ENCODE measurements at regions not wholly inside any gene's neighbourhood (a gene's known extent, or its start where the extent isn't known, plus 50 kb on each side); places are given as distances from the start of the nearest gene placed in this dataset.

- TF ChIP-seq, protein P1, sequence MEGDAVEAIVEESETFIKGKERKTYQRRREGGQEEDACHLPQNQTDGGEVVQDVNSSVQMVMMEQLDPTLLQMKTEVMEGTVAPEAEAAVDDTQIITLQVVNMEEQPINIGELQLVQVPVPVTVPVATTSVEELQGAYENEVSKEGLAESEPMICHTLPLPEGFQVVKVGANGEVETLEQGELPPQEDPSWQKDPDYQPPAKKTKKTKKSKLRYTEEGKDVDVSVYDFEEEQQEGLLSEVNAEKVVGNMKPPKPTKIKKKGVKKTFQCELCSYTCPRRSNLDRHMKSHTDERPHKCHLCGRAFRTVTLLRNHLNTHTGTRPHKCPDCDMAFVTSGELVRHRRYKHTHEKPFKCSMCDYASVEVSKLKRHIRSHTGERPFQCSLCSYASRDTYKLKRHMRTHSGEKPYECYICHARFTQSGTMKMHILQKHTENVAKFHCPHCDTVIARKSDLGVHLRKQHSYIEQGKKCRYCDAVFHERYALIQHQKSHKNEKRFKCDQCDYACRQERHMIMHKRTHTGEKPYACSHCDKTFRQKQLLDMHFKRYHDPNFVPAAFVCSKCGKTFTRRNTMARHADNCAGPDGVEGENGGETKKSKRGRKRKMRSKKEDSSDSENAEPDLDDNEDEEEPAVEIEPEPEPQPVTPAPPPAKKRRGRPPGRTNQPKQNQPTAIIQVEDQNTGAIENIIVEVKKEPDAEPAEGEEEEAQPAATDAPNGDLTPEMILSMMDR (IDR thresholded peaks at IDR 0.05), result no peak
- no peak for TF ChIP-seq POLR2A (IDR thresholded peaks at IDR 0.05)
Measured at GRCh38 chr16:54422159-54422558, 135.6 kb upstream of the IRX3 start.

Data from ovary (tissue), 3 donors.